Activated T-helper 1 cell treated with anti-CD3 and anti-CD28 coated beads, Interleukin-12 subunit alpha, Interleukin-12 subunit beta, Interleukin-2, Interleukin-4 antibody, amounts not matched to agents 30 ng/mL and 10 ng/mL and 1 ng/mL, durations not matched to agents 14 hours and 24 hours and 36 hours (primary cell): ENCODE measurements at regions not wholly inside any gene's neighbourhood (a gene's known extent, or its start where the extent isn't known, plus 50 kb on each side); places are given as distances from the start of the nearest gene placed in this dataset.

ENCODE experiments used
- DNase-seq: peaks from one replicate; pipeline ENCODE4 v3.0.0; 2021; ENCODE audit warnings: low spot score
- H3K27ac Mint-ChIP-seq: one replicate; pipeline ENCODE4 v1.8.0; 2021; ENCODE audit warnings: mild to moderate bottlenecking, mixed read lengths
- H3K27me3 Mint-ChIP-seq: one replicate; pipeline ENCODE4 v1.8.0; 2022; ENCODE audit warnings: mild to moderate bottlenecking, moderate library complexity, mixed read lengths; ENCODE audit not compliant: insufficient read depth
- H3K36me3 Mint-ChIP-seq: one replicate; pipeline ENCODE4 v1.8.0; 2021; ENCODE audit warnings: low read depth, mixed read lengths
- H3K4me1 Mint-ChIP-seq: one replicate; pipeline ENCODE4 v1.8.0; 2021; ENCODE audit warnings: low read depth, mixed read lengths
- H3K4me3 Mint-ChIP-seq: one replicate; pipeline ENCODE4 v1.8.0; 2021; ENCODE audit warnings: mild to moderate bottlenecking, moderate library complexity, mixed read lengths
- H3K9me3 Mint-ChIP-seq: one replicate; pipeline ENCODE4 v1.8.0; 2021; ENCODE audit warnings: mixed read lengths
- intact Hi-C: fragments of 100-400 bp; cut with micrococcal nuclease; formaldehyde crosslinking; loops from one replicate; pipeline ENCODE4 v1.15.1; 2024

GRCh38 chr21:28148400-28149064, 844.1 kb downstream of the LTN1 start:
- intact Hi-C loops: no loop called here
- no peak overlapping the region for H3K27ac Mint-ChIP-seq
- no peaks in the 10 kb centered on the region for H3K27me3 Mint-ChIP-seq
- no peak overlapping the region for H3K4me3 Mint-ChIP-seq
- H3K36me3 Mint-ChIP-seq: no peaks in the 10 kb centered on the region
- H3K4me1 Mint-ChIP-seq: no peaks in the 10 kb centered on the region
- DNase-seq: no peak
- no peaks in the 10 kb centered on the region for H3K9me3 Mint-ChIP-seq

GRCh38 chr21:28144653-28145052, 848.0 kb downstream of the LTN1 start:
- Mint-ChIP-seq H3K27me3 (no peaks in the 10 kb centered on the region), H3K9me3 (no peaks in the 10 kb centered on the region)
- intact Hi-C loops: no loop called here

GRCh38 chr21:28144089-28144488, 848.6 kb downstream of the LTN1 start:
- Mint-ChIP-seq H3K4me1 (no peaks in the 10 kb centered on the region), H3K36me3 (no peaks in the 10 kb centered on the region), H3K4me3 (no peak overlapping the region), H3K9me3 (no peaks in the 10 kb centered on the region), H3K27ac (no peak overlapping the region), H3K27me3 (no peaks in the 10 kb centered on the region)
- no peak for DNase-seq
- intact Hi-C loops: no loop called here

More at GRCh38 chr21:28144653-28145052, 848.0 kb downstream of the LTN1 start:
- H3K36me3 Mint-ChIP-seq: no peaks in the 10 kb centered on the region
- H3K4me1 Mint-ChIP-seq: no peaks in the 10 kb centered on the region
- no peak overlapping the region for H3K27ac Mint-ChIP-seq
- no peak for DNase-seq
- no peak overlapping the region for H3K4me3 Mint-ChIP-seq

GRCh38 chr21:28142697-28143096, 850.0 kb downstream of the LTN1 start:
- H3K27ac Mint-ChIP-seq: no peak overlapping the region
- no peaks in the 10 kb centered on the region for H3K4me1 Mint-ChIP-seq
- DNase-seq: no peak
- H3K36me3 Mint-ChIP-seq: no peaks in the 10 kb centered on the region
- intact Hi-C loops: no loop called here
- no peak overlapping the region for H3K4me3 Mint-ChIP-seq
- no peaks in the 10 kb centered on the region for H3K9me3 Mint-ChIP-seq
- H3K27me3 Mint-ChIP-seq: no peaks in the 10 kb centered on the region

GRCh38 chr21:28138272-28138671, 854.4 kb downstream of the LTN1 start:
- intact Hi-C loops: no loop called here
- no peaks in the 10 kb centered on the region for H3K27me3 Mint-ChIP-seq

GRCh38 chr21:28136656-28137255, 855.9 kb downstream of the LTN1 start:
- no peak overlapping the region for H3K4me3 Mint-ChIP-seq
- DNase-seq: no peak
- H3K9me3 Mint-ChIP-seq: peaks cover 3% of the 10 kb centered on the region
- no peaks in the 10 kb centered on the region for H3K4me1 Mint-ChIP-seq
- no peak overlapping the region for H3K27ac Mint-ChIP-seq
- intact Hi-C loops: no loop called here
- H3K27me3 Mint-ChIP-seq: no peaks in the 10 kb centered on the region
- H3K36me3 Mint-ChIP-seq: no peaks in the 10 kb centered on the region

More at GRCh38 chr21:28138272-28138671, 854.4 kb downstream of the LTN1 start:
- Mint-ChIP-seq H3K4me1 (no peaks in the 10 kb centered on the region), H3K4me3 (no peak overlapping the region), H3K9me3 (no peaks in the 10 kb centered on the region), H3K36me3 (no peaks in the 10 kb centered on the region), H3K27ac (no peak overlapping the region)
- DNase-seq: no peak

- DNase-seq: no peak
- Mint-ChIP-seq H3K27ac (no peak overlapping the region), H3K36me3 (no peaks in the 10 kb centered on the region), H3K4me1 (no peaks in the 10 kb centered on the region), H3K9me3 (peaks cover 8% of the 10 kb centered on the region), H3K4me3 (no peak overlapping the region), H3K27me3 (no peaks in the 10 kb centered on the region)
- intact Hi-C loops: no loop called here
Measured at GRCh38 chr21:28135646-28136045, 857.0 kb downstream of the LTN1 start.

GRCh38 chr21:28133116-28133515, 859.6 kb downstream of the LTN1 start:
- Mint-ChIP-seq H3K4me3 (no peak overlapping the region), H3K27ac (no peak overlapping the region), H3K9me3 (peaks cover 8% of the 10 kb centered on the region), H3K4me1 (no peaks in the 10 kb centered on the region), H3K27me3 (no peaks in the 10 kb centered on the region), H3K36me3 (no peaks in the 10 kb centered on the region)
- DNase-seq: no peak
- intact Hi-C loops: no loop called here

GRCh38 chr21:28132713-28133112, 860.0 kb downstream of the LTN1 start:
- DNase-seq: no peak
- no peak overlapping the region for H3K4me3 Mint-ChIP-seq
- H3K4me1 Mint-ChIP-seq: no peaks in the 10 kb centered on the region
- no peak overlapping the region for H3K27ac Mint-ChIP-seq
- H3K9me3 Mint-ChIP-seq: peaks cover 8% of the 10 kb centered on the region
- intact Hi-C loops: no loop called here
- H3K36me3 Mint-ChIP-seq: no peaks in the 10 kb centered on the region
- H3K27me3 Mint-ChIP-seq: no peaks in the 10 kb centered on the region

- Mint-ChIP-seq H3K27me3 (no peaks in the 10 kb centered on the region), H3K27ac (no peak overlapping the region), H3K4me1 (no peaks in the 10 kb centered on the region), H3K9me3 (peaks cover 8% of the 10 kb centered on the region), H3K36me3 (no peaks in the 10 kb centered on the region), H3K4me3 (no peak overlapping the region)
- no peak for DNase-seq
- intact Hi-C loops: no loop called here
Measured at GRCh38 chr21:28127175-28127785, 865.4 kb downstream of the LTN1 start.

- no peaks in the 10 kb centered on the region for H3K4me1 Mint-ChIP-seq
- H3K4me3 Mint-ChIP-seq: no peak overlapping the region
- no peaks in the 10 kb centered on the region for H3K36me3 Mint-ChIP-seq
- no peaks in the 10 kb centered on the region for H3K27me3 Mint-ChIP-seq
- peaks cover 4% of the 10 kb centered on the region for H3K9me3 Mint-ChIP-seq
- no peak overlapping the region for H3K27ac Mint-ChIP-seq
- no peak for DNase-seq
- intact Hi-C loops: no loop called here
Measured at GRCh38 chr21:28126521-28127174, 866.0 kb downstream of the LTN1 start.

GRCh38 chr21:28124541-28124940, 868.1 kb downstream of the LTN1 start:
- no peaks in the 10 kb centered on the region for H3K36me3 Mint-ChIP-seq
- H3K27ac Mint-ChIP-seq: no peak overlapping the region
- no peaks in the 10 kb centered on the region for H3K9me3 Mint-ChIP-seq
- intact Hi-C loops: no loop called here
- H3K4me3 Mint-ChIP-seq: no peak overlapping the region
- H3K4me1 Mint-ChIP-seq: no peaks in the 10 kb centered on the region
- no peaks in the 10 kb centered on the region for H3K27me3 Mint-ChIP-seq
- DNase-seq: no peak

- Mint-ChIP-seq H3K36me3 (no peaks in the 10 kb centered on the region), H3K27ac (no peak overlapping the region), H3K4me1 (no peaks in the 10 kb centered on the region), H3K9me3 (peaks cover 7% of the 10 kb centered on the region), H3K4me3 (no peak overlapping the region), H3K27me3 (no peaks in the 10 kb centered on the region)
- intact Hi-C loops: no loop called here
- no peak for DNase-seq
Measured at GRCh38 chr21:28118570-28118969, 874.1 kb downstream of the LTN1 start.
